HG03442 (cell line): ENCODE measurements at regions not wholly inside any gene's neighbourhood (a gene's known extent, or its start where the extent isn't known, plus 50 kb on each side); places are given as distances from the start of the nearest gene placed in this dataset.
"Not testable (repeated sequence)": the region's sequence is repeated elsewhere in the genome, so short reads cannot be mapped to it uniquely, and the experiment has no call there.

Source experiments
- ATAC-seq: cut with Tn5 transposase; IDR thresholded peaks from one replicate; pipeline ENCODE4 v1.9.1; 2021; ENCODE audit warnings: mild to moderate bottlenecking, moderate library complexity; ENCODE audit not compliant: unreplicated experiment

DNA sequence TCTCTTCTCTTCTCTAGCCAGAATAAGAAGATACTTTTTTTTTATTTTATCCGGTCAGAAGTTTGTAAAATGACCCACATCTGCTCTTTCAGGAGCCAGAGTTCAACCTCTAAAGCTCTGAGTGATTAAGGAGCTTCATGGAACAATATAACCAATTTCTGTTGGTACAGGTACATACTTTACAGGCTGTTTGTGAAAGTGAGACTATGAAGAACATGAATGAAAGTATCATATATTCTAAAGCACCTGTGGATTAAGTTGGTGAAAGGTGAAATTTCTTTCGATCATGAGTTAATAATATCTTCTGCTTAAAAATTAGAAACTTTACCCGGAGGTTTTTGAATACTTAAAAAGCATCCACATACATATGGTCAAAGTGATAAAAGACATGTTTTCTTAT lies 65.2 kb downstream of the DMRT2 start:
- ATAC-seq: no peak

GRCh38 chr9:1117439-1117838 lies 67.3 kb downstream of the DMRT2 start:
- ATAC-seq: no peak

DNA sequence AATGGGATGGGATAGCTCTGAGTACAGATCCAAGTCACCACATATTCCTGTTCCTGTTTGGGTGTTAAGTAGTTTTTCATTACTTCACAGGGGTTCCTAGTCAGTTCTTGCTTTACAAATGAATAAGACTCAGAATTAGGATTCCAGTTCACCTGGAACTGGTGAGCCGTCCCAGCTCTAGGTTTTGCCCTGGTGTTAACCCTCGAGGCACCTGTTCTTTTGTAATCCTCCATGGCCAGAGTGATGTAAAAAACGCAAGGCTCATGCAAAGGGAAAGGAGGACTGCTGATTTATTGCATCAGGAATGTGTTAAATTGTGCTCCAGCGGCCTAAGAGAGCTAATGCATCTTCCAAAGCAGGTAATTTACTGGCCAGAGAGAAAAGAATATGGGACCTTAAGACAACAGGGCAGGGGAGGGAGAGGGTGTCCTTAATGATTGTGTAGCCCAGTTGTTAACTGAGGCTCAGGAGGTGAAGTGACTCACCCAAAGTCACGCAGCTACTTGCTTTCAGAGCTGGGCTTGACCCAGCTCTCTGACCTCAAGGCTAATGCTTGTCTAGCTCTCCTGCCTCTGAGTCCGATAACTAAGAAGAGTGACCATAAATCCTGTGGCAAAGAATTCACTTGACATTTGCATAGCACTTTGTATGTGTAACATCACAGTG lies 70.5 kb downstream of the DMRT2 start:
- no peak for ATAC-seq

GRCh38 chr9:1125741-1126140 lies 75.6 kb downstream of the DMRT2 start:
- ATAC-seq: no peak

DNA sequence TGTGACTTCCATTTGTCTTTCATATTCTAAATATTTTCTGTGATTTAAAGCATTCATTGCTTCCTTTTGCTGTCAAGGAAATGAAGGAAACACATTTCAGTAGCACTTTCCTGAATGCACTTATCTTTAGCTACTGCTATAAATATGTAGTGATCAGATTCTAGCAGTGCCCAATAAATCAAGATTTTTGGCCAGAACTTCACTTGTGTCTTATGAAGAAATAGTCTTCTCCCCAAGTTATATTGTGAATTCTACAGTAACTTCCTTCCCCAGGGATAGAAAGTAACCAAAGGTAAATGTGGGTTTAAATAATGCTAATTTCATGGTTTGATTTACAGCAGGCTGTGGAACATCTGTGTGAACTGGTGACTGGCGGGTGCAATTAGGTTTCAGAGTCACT lies 77.9 kb downstream of the DMRT2 start:
- no peak for ATAC-seq

GRCh38 chr9:1129382-1129781 lies 79.2 kb downstream of the DMRT2 start:
- ATAC-seq: no peak

- ATAC-seq: no peak
Observed at GRCh38 chr9:1140057-1140456, 89.9 kb downstream of the DMRT2 start.

DNA sequence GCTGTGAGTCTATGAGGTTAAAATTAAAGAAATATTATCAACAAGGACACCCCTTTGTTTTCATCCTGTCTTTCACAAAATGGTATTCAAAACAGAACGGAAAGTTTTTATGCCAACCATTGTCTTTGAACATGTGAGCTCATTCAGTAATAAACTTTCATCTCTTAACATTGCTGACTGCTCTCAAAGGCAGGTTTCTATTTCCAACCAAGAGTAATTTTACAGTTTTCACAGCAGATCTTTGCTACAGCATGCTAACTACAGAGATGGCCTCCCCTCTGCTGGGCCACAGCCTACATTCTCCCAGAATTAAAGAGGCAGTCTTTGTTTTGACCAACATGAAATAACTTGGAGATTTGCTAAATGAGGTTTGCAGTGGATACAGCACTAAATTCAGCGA lies 101.5 kb downstream of the DMRT2 start:
- no peak for ATAC-seq

DNA sequence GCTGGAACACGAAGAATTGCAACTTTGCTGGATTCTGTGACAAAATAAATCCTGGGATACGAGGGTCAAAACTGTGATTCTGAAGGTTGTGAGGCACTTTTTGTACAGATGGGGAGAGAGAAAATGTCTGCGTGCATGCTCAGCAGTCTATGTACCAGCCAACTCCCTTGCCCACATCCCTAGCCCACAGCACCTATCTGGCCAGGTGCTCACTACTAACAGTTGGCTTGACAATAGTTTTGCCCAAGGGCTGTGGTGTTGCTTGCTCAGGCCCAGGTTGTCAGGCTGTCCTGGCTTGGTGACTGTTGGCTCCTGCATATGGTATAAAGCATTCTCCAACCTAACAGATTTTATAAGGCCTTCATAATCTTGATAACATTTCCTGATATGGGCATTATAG lies 102.0 kb downstream of the DMRT2 start:
- ATAC-seq: no peak

DNA sequence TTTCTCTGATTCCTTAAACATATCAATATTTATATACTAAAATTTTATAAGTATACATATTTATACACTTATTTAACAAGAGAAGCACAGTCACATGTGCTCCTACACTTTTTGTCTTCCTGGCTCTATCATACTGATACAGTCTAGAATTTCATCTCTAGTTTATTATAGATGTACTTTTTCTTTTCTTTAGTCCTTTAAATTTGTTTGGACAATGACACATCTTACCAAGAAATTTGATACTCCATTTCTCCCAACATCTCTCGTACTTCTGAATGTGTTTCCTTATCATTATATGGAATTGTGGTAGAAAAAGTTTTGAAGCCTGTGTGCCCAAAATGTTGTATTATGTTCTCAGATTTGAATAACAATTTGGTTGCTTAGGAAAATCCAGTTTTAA lies 104.6 kb downstream of the DMRT2 start:
- no peak for ATAC-seq

GRCh38 chr9:1155602-1156001 lies 105.4 kb downstream of the DMRT2 start:
- no peak for ATAC-seq

DNA sequence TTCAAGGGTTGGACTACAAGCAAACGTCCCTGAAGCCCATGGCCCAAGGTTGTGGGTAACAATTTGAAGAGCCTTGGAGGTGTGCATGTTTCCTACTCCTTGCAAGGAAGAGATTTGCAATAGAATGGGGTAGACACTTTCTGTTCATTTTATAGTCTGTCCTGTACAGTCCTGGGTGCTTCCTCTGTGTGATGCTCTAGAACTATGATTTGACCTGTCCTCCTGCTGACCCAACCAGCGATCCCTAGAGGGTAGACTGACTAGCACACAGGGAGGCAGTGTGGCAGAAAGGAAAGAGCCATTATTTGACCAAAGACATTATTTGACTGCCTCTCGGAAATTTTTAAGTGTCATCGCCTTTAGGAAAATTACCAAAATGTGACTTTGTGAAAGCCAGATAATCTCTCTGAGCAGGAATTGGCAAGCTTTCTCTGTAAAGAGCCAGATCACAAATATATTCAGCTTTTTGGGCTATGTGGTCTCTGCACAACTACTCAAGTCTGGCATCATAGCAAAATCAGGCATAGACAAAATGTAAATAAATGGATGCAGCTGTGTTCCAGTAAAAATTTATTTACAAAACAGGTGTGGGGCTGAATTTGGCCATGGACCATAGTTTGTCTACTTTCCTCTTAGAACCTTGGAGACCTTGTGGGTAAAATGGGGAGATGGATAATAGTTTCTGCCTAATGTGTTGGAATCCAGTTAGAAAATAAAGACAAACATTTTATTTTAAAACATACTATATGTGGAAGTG lies 106.8 kb downstream of the DMRT2 start:
- ATAC-seq: no peak

- ATAC-seq: no peak
Observed at GRCh38 chr9:1157836-1158235, 107.7 kb downstream of the DMRT2 start.

DNA sequence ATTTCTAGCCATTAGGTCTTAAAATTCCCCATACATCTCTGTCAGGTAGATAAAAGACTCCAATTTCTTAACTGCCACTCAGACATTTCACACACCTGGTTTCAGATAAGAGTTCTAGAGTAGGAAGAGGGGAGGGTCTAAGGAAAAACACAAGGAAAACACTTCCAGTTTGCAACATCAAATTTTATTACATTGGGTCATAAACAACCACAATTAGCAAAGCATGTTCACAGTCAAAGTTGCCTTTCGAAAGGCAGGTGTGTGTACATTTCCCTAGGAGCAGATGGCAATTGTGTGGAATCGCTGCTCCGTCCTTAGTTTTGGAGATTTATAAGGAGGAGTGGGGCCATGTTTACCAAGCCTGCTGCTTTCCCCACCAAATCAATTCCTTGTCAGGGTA lies 120.8 kb downstream of the DMRT2 start:
- ATAC-seq: no peak

DNA sequence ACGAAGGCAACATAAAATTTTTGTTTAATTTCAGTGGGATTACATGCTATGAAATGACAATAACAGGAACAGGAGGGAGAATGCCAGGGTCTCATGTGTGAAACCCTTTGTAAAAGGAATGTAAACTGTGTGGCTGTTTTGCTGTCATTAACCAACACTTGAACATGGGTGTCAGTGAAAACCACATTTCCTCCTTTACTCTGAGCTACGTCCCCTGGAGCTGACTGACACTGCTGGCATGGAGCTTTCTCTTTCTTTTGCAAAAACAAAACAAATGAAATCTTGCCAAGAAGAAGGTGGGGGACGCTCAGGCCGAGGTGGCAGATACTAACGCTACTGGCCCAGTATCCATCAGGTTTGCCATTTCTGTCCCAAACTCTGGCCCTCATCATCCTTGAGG lies 121.4 kb downstream of the DMRT2 start:
- no peak for ATAC-seq

DNA sequence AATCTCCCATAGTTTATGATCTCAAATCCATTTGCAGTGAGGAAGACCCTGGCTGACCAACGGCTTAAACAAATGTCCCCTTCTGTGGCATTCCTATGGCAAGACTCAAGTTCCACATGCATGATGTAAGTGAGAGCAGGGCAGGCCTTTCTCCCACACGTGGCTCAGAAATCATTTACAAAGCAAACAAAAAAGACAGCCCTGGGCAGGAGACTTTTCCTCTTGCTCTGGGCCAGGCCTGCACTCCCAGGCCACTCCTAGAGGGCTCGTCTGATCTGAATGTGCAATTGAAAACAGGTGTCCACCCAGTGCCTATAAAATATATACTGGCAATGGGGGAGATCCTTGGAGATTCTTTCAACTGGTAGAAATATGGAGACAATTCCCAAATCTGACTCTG lies 123.1 kb downstream of the DMRT2 start:
- ATAC-seq: no peak

- no peak for ATAC-seq
Observed at GRCh38 chr9:1173993-1174392, 123.8 kb downstream of the DMRT2 start.

DNA sequence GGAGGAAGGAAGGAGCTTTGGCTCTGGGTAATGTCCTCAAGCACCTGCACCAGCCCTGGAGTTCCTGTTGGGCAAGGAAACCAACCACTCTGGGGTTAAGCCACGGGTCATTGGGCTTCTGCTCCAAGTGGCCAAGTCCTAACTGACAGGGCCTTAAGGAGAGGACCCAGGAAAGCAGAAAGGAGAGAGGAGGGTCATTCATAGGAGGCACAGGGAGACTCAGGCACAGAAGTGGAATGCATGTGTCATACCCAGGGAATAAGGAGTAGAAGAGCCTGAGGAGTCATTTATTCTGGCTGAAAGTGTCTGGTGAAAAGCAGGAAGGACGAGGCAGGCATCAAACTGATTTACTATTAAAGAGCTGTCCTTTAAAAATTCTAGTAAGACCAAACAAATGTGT lies 129.2 kb downstream of the DMRT2 start:
- no peak for ATAC-seq

DNA sequence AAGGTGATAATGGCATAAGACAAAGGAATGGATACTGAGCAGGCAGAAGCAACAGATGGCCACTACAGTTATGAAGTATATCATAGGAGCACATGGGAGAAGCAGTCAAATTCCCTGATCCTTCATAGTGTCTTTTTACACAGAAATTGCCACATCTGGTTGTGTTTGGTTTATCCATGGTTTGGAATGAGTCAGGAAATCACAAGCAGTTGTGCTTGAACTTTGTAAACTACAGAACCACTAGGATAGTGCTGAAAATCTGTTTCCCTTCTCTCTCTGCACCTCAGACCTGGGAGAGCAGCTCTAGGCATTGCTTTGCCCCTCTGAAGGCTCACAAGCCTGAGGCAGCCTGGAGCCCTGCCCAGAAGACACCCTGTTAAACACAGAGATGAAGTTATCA lies 134.0 kb downstream of the DMRT2 start:
- ATAC-seq: no peak

GRCh38 chr9:1187137-1187536 lies 137.0 kb downstream of the DMRT2 start:
- ATAC-seq: not testable (repeated sequence)

- not testable (repeated sequence) for ATAC-seq
Observed at GRCh38 chr9:1195636-1196035, 145.5 kb downstream of the DMRT2 start.

- no peak for ATAC-seq
Observed at GRCh38 chr9:1198085-1198484, 147.9 kb downstream of the DMRT2 start.

DNA sequence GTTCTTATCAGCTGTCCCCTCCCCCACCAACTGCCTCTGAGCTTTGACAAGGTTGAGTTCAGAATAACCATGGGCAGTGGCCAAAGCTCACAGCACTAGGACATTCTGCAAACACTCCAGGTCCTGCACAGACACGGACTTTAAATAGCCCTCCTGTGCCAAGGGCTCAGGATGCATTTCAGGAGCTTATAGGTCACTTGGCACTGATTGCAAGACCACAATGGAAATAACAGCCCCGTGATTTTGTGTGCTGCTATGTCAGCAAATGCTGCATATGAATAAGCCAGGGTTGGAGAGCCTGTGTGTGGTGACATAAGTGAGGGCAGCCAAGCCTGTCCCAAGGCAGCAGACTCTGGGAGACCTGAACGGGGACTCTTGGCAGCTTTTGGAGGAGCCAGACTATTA lies 150.7 kb downstream of the DMRT2 start:
- no peak for ATAC-seq
